CD4-positive, CD25-positive, alpha-beta regulatory T cell (primary cell): ENCODE measurements at regions not wholly inside any gene's neighbourhood (a gene's known extent, or its start where the extent isn't known, plus 50 kb on each side); places are given as distances from the start of the nearest gene placed in this dataset.

Source experiments
- ATAC-seq, 2 donors: fragments of 150-1000 bp; cut with Tn5 transposase; one replicate each; pipeline ENCODE4 v1.10.0; 2021; ENCODE audit warnings: low read depth in 2 of 2, moderate number of reproducible peaks in 2 of 2, moderate library complexity in 1 of 2
- DNase-seq, 3 donors: peaks; one replicate each; pipeline versions ENCODE4 v3.0.0 to v3.0.0-alpha.2; 2012 to 2022; ENCODE audit warnings: mixed read lengths in 1 of 3
- H3K27ac ChIP-seq: one replicate; pipeline ENCODE4 v1.7.0; 2013; ENCODE audit warnings: mild to moderate bottlenecking, low read length; ENCODE audit not compliant: insufficient read depth, poor library complexity, severe bottlenecking
- H3K27me3 ChIP-seq: one replicate; pipeline ENCODE4 v1.7.0; 2013; ENCODE audit warnings: low read length; ENCODE audit not compliant: control insufficient read depth, insufficient read depth
- H3K36me3 ChIP-seq: one replicate; pipeline ENCODE4 v1.7.0; 2013; ENCODE audit warnings: mild to moderate bottlenecking, low read length, moderate library complexity; ENCODE audit not compliant: control insufficient read depth, insufficient read depth
- H3K4me1 ChIP-seq: 2 replicates; pipeline ENCODE4 v1.7.0; 2013; ENCODE audit warnings: mild to moderate bottlenecking, low read length; ENCODE audit not compliant: insufficient read depth, control insufficient read depth, poor library complexity, severe bottlenecking
- H3K4me3 ChIP-seq: one replicate; pipeline ENCODE4 v1.7.0; 2013; ENCODE audit warnings: low read depth, mild to moderate bottlenecking, low read length, moderate library complexity
- H3K9me3 ChIP-seq, 2 experiments: 1 replicate in 1 of 2; 2 replicates in 1 of 2; pipeline ENCODE4 v1.7.0; 2013; ENCODE audit warnings: low read length in 2 of 2, mild to moderate bottlenecking in 1 of 2, moderate library complexity in 1 of 2; ENCODE audit not compliant: control insufficient read depth in 2 of 2
- H3K27ac Mint-ChIP-seq, 3 donors: one replicate each; pipeline ENCODE4 v1.8.0; 2020 to 2022; ENCODE audit warnings: mild to moderate bottlenecking in 3 of 3, mixed read lengths in 3 of 3, moderate library complexity in 2 of 3
- H3K27me3 Mint-ChIP-seq: one replicate; pipeline ENCODE4 v1.8.0; 2022; ENCODE audit warnings: mild to moderate bottlenecking, mixed read lengths
- H3K36me3 Mint-ChIP-seq: one replicate; pipeline ENCODE4 v1.8.0; 2020; ENCODE audit warnings: mixed read lengths
- H3K4me1 Mint-ChIP-seq, 4 donors: one replicate each; pipeline ENCODE4 v1.8.0; 2020 to 2022; ENCODE audit warnings: mixed read lengths in 4 of 4, mild to moderate bottlenecking in 1 of 4
- H3K4me3 Mint-ChIP-seq, 4 donors: one replicate each; pipeline ENCODE4 v1.8.0; 2020 to 2022; ENCODE audit warnings: mild to moderate bottlenecking in 4 of 4, mixed read lengths in 4 of 4, moderate library complexity in 3 of 4
- H3K9me3 Mint-ChIP-seq, 7 donors: one replicate each; pipeline ENCODE4 v1.8.0; 2020 to 2022; ENCODE audit warnings: mixed read lengths in 7 of 7, mild to moderate bottlenecking in 3 of 7, moderate library complexity in 2 of 7

GRCh38 chr1:4119516-4120220, 219.6 kb upstream of the C1orf174 start:
- Histone ChIP-seq H3K4me3 (no peak overlapping the region), H3K27me3 (no peaks in the 10 kb centered on the region), H3K36me3 (no peaks in the 10 kb centered on the region), H3K27ac (no peak overlapping the region), H3K4me1 (no peaks in the 10 kb centered on the region), H3K9me3 (no peaks in the 10 kb centered on the region)
- DNase-seq (no peak), ATAC-seq (no peak)
- peaks cover 0 to 2% (median 0%) of the 10 kb centered on the region in 7 donors for H3K9me3 Mint-ChIP-seq
- no peaks in the 10 kb centered on the region for H3K4me1 Mint-ChIP-seq
- no peaks in the 10 kb centered on the region for H3K27me3 Mint-ChIP-seq
- H3K4me3 Mint-ChIP-seq = no peak overlapping the region
- no peaks in the 10 kb centered on the region for H3K36me3 Mint-ChIP-seq
- H3K27ac Mint-ChIP-seq = no peak overlapping the region

GRCh38 chr1:4120557-4121292, 220.7 kb upstream of the C1orf174 start:
- Mint-ChIP-seq H3K4me3 (no peak overlapping the region), H3K36me3 (no peaks in the 10 kb centered on the region), H3K9me3 (peaks cover 0 to 3% (median 0%) of the 10 kb centered on the region in 7 donors), H3K27me3 (no peaks in the 10 kb centered on the region), H3K27ac (no peak overlapping the region), H3K4me1 (no peaks in the 10 kb centered on the region)
- no peak overlapping the region for H3K4me3 ChIP-seq
- H3K27me3 ChIP-seq = no peaks in the 10 kb centered on the region
- H3K27ac ChIP-seq = no peak overlapping the region
- DNase-seq = no peak
- H3K9me3 ChIP-seq = no peaks in the 10 kb centered on the region
- ATAC-seq = no peak
- H3K4me1 ChIP-seq = no peaks in the 10 kb centered on the region
- no peaks in the 10 kb centered on the region for H3K36me3 ChIP-seq

- H3K36me3 ChIP-seq = no peaks in the 10 kb centered on the region
- no peaks in the 10 kb centered on the region for H3K4me1 ChIP-seq
- ATAC-seq (no peak), DNase-seq (no peak)
- peaks cover 0 to 3% (median 0%) of the 10 kb centered on the region in 7 donors for H3K9me3 Mint-ChIP-seq
- H3K27me3 Mint-ChIP-seq = no peaks in the 10 kb centered on the region
- H3K27ac ChIP-seq = no peak overlapping the region
- no peak overlapping the region for H3K4me3 ChIP-seq
- H3K36me3 Mint-ChIP-seq = no peaks in the 10 kb centered on the region
- H3K4me1 Mint-ChIP-seq = no peaks in the 10 kb centered on the region
- no peaks in the 10 kb centered on the region for H3K9me3 ChIP-seq
- H3K27me3 ChIP-seq = no peaks in the 10 kb centered on the region
- H3K27ac Mint-ChIP-seq = no peak overlapping the region
- no peak overlapping the region for H3K4me3 Mint-ChIP-seq
Measured at GRCh38 chr1:4121293-4121684, 221.2 kb upstream of the C1orf174 start.

- no peaks in the 10 kb centered on the region for H3K9me3 ChIP-seq
- no peak overlapping the region for H3K27ac ChIP-seq
- no peak overlapping the region for H3K27ac Mint-ChIP-seq
- no peaks in the 10 kb centered on the region for H3K27me3 Mint-ChIP-seq
- H3K36me3 Mint-ChIP-seq = no peaks in the 10 kb centered on the region
- no peak for ATAC-seq
- no peak for DNase-seq
- H3K4me1 ChIP-seq = no peaks in the 10 kb centered on the region
- no peaks in the 10 kb centered on the region for H3K27me3 ChIP-seq
- no peak overlapping the region for H3K4me3 ChIP-seq
- H3K9me3 Mint-ChIP-seq = peaks cover 0 to 3% (median 0%) of the 10 kb centered on the region in 7 donors
- no peaks in the 10 kb centered on the region for H3K36me3 ChIP-seq
- H3K4me3 Mint-ChIP-seq = no peak overlapping the region
- no peaks in the 10 kb centered on the region for H3K4me1 Mint-ChIP-seq
Measured at GRCh38 chr1:4121834-4122512, 221.9 kb upstream of the C1orf174 start.

GRCh38 chr1:4122513-4123160, 222.6 kb upstream of the C1orf174 start:
- no peak overlapping the region for H3K4me3 ChIP-seq
- Mint-ChIP-seq H3K9me3 (peaks cover 0 to 3% (median 0%) of the 10 kb centered on the region in 7 donors), H3K27me3 (no peaks in the 10 kb centered on the region), H3K27ac (no peak overlapping the region), H3K36me3 (no peaks in the 10 kb centered on the region), H3K4me3 (no peak overlapping the region), H3K4me1 (no peaks in the 10 kb centered on the region)
- no peaks in the 10 kb centered on the region for H3K36me3 ChIP-seq
- no peaks in the 10 kb centered on the region for H3K9me3 ChIP-seq
- ATAC-seq = no peak
- no peaks in the 10 kb centered on the region for H3K4me1 ChIP-seq
- DNase-seq = no peak
- no peak overlapping the region for H3K27ac ChIP-seq
- H3K27me3 ChIP-seq = no peaks in the 10 kb centered on the region

- ATAC-seq (no peak), DNase-seq (no peak)
- no peaks in the 10 kb centered on the region for H3K4me1 Mint-ChIP-seq
- H3K9me3 Mint-ChIP-seq = peaks cover 0 to 3% (median 0%) of the 10 kb centered on the region in 7 donors
- Histone ChIP-seq H3K27me3 (no peaks in the 10 kb centered on the region), H3K36me3 (no peaks in the 10 kb centered on the region), H3K4me3 (no peak overlapping the region), H3K9me3 (no peaks in the 10 kb centered on the region), H3K4me1 (no peaks in the 10 kb centered on the region), H3K27ac (no peak overlapping the region)
- no peaks in the 10 kb centered on the region for H3K27me3 Mint-ChIP-seq
- no peaks in the 10 kb centered on the region for H3K36me3 Mint-ChIP-seq
- no peak overlapping the region for H3K4me3 Mint-ChIP-seq
- H3K27ac Mint-ChIP-seq = no peak overlapping the region
Measured at GRCh38 chr1:4124631-4125145, 224.6 kb upstream of the C1orf174 start.

GRCh38 chr1:4126251-4126650, 226.2 kb upstream of the C1orf174 start:
- no peaks in the 10 kb centered on the region for H3K36me3 Mint-ChIP-seq
- ATAC-seq = no peak
- Histone ChIP-seq H3K4me1 (no peaks in the 10 kb centered on the region), H3K4me3 (no peak overlapping the region), H3K27me3 (no peaks in the 10 kb centered on the region), H3K9me3 (no peaks in the 10 kb centered on the region), H3K36me3 (no peaks in the 10 kb centered on the region), H3K27ac (no peak overlapping the region)
- no peak overlapping the region for H3K4me3 Mint-ChIP-seq
- H3K27me3 Mint-ChIP-seq = no peaks in the 10 kb centered on the region
- DNase-seq = no peak
- peaks cover 0 to 3% (median 0%) of the 10 kb centered on the region in 7 donors for H3K9me3 Mint-ChIP-seq
- H3K27ac Mint-ChIP-seq = no peak overlapping the region
- H3K4me1 Mint-ChIP-seq = no peaks in the 10 kb centered on the region
